ENCODE measurements at regions not wholly inside any gene's neighbourhood (a gene's known extent, or its start where the extent isn't known, plus 50 kb on each side); places are given as distances from the start of the nearest gene placed in this dataset.

DNA sequence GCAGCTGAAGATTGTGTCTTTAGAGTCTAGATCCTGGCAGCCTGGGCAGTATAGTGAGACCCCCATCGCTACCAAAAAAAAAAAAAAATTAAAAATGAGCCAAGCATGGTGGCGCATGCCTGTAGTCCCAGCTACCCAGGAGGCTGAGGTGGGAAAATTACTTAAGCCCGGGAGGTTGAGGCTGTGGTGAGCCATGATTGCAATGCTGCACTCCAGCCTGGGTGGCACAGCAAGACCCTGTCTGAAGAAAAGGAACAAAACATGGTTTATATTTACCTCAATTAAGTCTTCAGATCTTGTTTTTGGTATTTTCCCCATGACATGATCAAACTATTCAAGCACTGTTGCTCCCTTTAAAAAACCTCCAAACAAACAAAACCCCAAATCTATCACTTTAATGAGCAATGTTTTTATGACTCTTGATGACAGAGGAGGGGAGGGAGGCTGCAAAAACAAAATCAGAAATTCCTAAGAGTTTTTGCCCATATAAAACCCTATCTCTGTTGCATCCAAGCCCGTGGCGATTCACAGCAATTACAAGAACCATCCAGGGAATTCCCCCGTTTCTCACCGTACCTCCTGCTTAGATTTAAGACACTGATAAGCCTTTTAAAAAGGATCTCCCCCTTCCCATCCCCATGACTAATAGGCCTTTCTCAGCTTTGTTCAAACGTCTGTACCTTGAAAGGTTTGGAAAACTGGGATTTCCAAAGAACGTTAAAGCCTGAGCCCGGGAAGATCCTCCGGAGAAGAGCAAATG lies 259.9 kb downstream of the BMP7 start:
- DNase-seq: no peak

DNA sequence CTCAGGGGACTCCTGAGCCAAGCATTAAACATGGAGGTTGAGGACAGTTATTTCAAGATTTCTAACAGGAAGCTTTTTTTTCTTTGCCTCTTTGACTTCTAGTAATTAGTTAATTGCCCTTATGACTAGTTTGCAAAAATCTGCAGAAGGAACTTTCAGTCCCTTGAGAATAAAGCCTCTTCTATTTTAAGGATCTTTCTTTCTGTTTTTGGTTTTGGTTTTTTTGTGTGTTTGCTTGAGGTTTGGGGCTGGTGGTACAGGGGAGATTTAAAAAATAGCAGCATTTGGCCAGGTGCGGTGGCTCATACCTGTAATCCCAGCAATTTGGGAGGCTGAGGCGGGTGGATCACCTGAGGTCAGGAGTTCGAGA lies 259.3 kb downstream of the BMP7 start:
- DNase-seq: no peak

DNA sequence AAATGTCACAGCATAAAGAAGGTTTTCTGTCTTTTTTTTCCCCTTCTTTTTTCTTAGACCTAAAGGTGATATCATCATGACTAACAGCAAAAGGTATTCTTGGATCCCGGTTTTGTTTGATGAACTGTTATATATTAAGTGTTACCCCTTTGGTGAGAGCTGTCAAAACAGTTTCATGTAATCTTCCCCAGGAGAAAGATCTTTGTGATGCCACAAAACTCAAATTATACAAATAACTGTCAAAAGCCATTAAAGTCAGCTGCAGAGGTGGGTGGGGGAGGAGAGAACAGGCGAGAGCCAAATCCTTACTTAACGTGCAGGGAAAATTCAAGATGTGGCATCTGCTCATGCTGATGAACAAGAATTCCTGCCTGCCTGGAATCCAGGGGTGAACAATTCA lies 258.2 kb downstream of the BMP7 start:
- DNase-seq: no peak

DNA sequence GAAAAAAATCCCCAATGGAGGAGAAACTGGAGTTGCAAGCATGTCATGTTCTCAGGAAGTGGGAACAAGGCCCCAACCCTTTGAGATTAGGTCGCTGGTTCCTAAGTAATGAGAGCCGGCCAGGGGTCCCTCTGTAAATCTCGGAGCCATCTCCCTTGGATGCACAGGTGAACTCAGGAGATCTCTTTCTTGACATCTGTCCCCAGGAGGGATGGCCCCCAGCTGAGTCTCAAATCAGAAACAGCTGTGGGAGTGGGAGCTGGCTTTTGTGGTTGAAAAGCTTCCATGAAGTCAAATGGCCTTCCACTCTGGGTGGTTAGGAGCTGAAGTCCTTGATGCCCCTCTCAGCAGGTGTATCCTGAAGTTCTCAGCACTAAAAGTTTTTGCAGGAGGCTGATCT lies 257.1 kb downstream of the BMP7 start:
- no peak for DNase-seq

- DNase-seq: no peak
Measured at GRCh38 chr20:57009775-57010174, 256.7 kb downstream of the BMP7 start.

- DNase-seq: no peak
Measured at GRCh38 chr20:57012691-57013090, 253.8 kb downstream of the BMP7 start.

- no peak for DNase-seq
Measured at GRCh38 chr20:57013217-57013616, 253.2 kb downstream of the BMP7 start.

DNA sequence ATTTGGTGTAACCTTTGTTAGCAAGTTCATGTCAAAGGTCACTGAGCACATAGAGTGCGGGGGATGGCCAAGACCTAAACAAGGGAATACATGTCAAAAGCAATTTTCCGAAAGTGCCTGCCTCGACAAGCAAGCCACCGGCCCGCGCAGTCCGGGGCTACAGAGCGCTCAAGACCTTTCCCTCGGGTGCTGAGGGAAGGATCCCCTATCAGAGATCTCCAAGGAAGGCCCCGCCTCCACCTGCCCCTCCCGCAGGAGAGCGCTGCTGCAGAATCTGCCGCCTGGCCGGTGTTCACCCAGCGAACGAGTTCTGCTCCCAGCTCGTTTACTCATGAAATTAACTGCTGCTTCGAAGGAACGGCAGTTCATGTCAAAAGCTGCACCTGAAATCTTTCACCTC lies 252.7 kb downstream of the BMP7 start:
- DNase-seq: no peak

- no peak for DNase-seq
Measured at GRCh38 chr20:57020364-57020763, 246.1 kb downstream of the BMP7 start.

- no peak for DNase-seq
Measured at GRCh38 chr20:57022306-57022705, 244.1 kb downstream of the BMP7 start.

DNA sequence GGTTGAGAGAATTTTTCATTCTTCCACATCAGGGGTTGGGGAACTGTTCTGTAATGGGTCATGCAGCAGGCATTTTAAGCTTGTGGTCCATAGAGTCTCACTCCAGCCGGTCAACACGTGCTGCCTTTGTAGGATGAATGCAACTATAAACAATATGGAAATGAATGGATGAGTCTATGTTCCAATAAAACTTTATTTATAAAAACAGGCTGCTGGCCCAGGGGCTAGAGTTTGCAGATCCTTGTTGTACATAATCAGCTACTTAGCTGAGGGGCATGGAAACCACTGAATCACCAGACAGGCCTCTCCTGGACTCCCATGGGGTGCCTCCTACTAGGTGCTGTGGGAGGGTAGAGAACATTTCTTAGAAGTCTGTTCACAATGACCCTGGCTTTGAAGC lies 243.4 kb downstream of the BMP7 start:
- no peak for DNase-seq

- no peak for DNase-seq
Measured at GRCh38 chr20:57023997-57024396, 242.4 kb downstream of the BMP7 start.

DNA sequence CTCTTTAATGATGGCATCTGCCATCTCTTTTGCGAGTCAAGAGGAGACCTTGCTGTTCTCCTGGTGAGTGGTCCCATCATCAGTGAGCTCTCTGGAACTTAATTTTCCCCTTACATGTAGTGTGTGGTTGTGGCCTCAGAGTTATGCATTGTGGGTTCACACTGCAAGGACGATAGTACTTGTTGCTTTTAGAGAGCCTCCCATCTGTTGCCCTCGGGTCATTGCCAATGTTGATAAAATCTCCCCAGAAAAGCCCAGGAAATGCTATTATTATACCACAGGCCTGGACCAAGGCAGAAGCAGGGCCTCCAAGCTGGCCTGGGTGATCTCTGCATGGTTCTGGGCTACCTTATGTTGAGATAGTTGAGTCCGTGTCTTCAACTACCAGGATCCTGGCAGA lies 241.6 kb downstream of the BMP7 start:
- DNase-seq: no peak

DNA sequence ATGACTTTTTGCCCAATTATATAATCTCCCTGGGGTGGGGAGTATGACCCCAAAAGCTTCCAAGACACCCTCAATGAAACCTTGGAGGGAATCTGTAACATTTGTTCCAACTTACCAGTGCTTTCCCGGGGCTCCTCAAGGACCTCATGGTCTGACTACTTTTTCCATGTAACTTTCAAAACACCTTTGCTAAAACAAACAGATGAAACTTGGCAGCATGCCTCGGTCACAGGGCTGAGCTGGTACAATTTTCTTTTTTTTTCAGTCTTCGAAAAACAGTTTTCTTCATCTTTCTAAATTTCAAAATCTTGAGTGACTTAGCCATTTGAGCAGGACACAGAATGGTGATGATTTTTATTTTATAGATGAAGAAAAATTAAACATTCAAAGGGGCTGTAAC lies 241.2 kb downstream of the BMP7 start:
- DNase-seq: no peak

DNA sequence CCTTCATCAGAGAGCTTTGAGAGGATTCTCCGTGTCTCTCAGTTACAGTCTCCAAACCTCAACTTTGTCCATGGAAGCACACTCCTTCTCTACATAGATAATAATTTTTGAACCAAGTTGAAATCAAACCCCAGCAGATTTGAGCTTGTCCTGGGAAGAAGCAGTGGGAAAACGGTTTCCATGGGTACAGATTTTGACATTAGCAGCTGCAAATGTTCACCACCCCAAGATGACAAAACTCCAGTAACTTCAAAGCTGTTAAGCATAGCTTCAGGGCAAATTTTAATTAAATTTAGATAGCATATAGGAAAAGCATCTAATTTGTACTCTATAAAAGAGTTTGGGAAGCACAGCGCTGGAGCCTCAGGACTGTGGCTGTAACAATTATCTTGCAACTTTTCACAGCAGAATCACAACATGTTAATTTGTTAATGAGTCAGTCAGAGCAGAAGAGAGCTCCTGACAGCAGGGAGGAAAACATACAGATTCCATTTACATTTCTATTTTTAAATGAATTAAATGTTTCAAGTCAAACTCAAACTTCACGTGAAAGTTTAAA lies 240.7 kb downstream of the BMP7 start:
- DNase-seq: no peak

GRCh38 chr20:57027777-57028176 lies 238.7 kb downstream of the BMP7 start:
- no peak for DNase-seq

GRCh38 chr20:57030611-57031600 lies 235.5 kb downstream of the BMP7 start:
- DNase-seq: no peak

- no peak for DNase-seq
Measured at GRCh38 chr20:57031867-57032355, 234.5 kb downstream of the BMP7 start.

GRCh38 chr20:57032847-57033246 lies 233.6 kb downstream of the BMP7 start:
- no peak for DNase-seq

DNA sequence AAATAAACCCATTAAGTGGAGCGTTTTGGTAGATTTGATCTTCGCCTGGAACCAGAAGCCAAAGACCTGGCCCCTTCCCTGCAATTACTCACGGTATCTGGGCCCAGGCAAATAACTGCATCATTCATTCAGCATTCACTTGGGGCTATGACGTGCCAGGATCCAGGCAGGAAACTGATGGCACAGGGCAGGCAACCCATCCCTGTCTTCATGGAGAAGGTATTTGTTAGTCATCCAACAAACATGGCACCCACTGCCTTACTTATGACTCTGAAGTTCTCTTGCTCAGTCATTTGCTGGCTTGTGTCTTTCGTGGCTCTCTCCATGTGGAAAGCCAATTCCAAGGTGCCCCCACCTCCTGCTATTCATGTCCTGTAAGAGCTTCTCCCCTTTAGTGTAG lies 232.4 kb downstream of the BMP7 start:
- DNase-seq: no peak

DNA sequence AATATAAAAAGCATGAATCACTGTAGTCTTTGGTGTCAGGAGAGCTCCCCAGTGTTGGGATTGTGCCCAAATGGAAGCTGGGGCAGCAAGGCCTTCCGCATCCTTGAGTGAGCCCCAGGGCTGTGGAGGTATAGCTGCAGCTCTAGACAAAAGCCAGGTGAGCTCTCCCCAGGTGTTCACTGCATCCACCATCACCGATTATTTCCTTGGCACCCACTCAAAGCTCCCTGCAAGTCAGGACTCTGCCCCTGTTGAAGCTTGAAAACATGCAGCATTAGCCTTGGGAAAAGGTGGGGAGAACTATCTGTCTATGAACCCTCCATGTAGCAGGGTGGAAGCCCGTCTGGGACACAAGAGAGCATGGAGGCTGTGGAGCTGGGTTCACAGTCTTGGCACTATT lies 228.8 kb downstream of the BMP7 start:
- DNase-seq: no peak

- DNase-seq: no peak
Measured at GRCh38 chr20:57038608-57039440, 227.6 kb downstream of the BMP7 start.

DNA sequence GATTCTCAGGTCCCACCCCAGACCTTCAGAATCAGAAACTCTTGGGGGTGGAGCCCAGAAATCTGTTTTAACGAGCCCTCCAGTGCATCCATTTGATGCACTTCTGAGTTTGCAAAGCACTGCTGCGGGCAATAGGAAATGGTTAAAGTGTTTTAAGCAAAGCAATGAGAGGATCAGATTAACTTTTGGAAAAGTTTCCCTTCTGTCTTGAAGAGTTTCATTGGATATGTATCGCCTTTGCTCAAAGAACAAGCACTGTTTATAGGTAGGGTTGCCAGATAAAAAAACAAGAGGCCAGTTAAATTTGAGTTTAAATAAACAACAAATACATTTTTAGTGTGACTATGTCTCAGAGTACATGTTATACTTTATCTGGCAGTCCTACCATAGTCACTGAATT lies 226.0 kb downstream of the BMP7 start:
- no peak for DNase-seq
